ENCODE measurements at regions not wholly inside any gene's neighbourhood (a gene's known extent, or its start where the extent isn't known, plus 50 kb on each side); places are given as distances from the start of the nearest gene placed in this dataset.

- H3K4me1 Mint-ChIP-seq, result no peaks in the 10 kb centered on the region
- TF ChIP-seq, protein P1, sequence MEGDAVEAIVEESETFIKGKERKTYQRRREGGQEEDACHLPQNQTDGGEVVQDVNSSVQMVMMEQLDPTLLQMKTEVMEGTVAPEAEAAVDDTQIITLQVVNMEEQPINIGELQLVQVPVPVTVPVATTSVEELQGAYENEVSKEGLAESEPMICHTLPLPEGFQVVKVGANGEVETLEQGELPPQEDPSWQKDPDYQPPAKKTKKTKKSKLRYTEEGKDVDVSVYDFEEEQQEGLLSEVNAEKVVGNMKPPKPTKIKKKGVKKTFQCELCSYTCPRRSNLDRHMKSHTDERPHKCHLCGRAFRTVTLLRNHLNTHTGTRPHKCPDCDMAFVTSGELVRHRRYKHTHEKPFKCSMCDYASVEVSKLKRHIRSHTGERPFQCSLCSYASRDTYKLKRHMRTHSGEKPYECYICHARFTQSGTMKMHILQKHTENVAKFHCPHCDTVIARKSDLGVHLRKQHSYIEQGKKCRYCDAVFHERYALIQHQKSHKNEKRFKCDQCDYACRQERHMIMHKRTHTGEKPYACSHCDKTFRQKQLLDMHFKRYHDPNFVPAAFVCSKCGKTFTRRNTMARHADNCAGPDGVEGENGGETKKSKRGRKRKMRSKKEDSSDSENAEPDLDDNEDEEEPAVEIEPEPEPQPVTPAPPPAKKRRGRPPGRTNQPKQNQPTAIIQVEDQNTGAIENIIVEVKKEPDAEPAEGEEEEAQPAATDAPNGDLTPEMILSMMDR (IDR thresholded peaks at IDR 0.05), result no peak
- ATAC-seq, result no peak
- intact Hi-C loops (cut with micrococcal nuclease), result no loop called here
- H3K4me3 Mint-ChIP-seq, result no peak overlapping the region
- DNase-seq, result no peak
- Histone ChIP-seq H3K4me1 (ENCODE audit: control insufficient read depth, insufficient read depth, low read length) (no peaks in the 10 kb centered on the region), H3K4me3 (ENCODE audit: low read length) (no peak overlapping the region), H3K36me3 (ENCODE audit: control insufficient read depth, insufficient read depth, low read length) (no peaks in the 10 kb centered on the region), H3K27me3 (ENCODE audit: control insufficient read depth, insufficient read depth, low read length) (no peaks in the 10 kb centered on the region), H3K9me3 (ENCODE audit: control insufficient read depth, insufficient read depth, low read length) (peaks cover 4% of the 10 kb centered on the region), H3K27ac (ENCODE audit: low read length) (no peak overlapping the region)
- no peaks in the 10 kb centered on the region for H3K27me3 Mint-ChIP-seq (ENCODE audit: low read depth in 2 of 2)
- H3K36me3 Mint-ChIP-seq, result peaks cover 8% of the 10 kb centered on the region
- 43% methylated on average over 2 of the region's 2 CpGs for WGBS (ENCODE audit: insufficient coverage)
- no peak overlapping the region for H3K27ac Mint-ChIP-seq
- H3K9me3 Mint-ChIP-seq, result peaks cover 18 to 19% of the 10 kb centered on the region in 2 donors
Measured at GRCh38 chr18:40955351-40955750, 999.7 kb upstream of the PIK3C3 start.

DNA sequence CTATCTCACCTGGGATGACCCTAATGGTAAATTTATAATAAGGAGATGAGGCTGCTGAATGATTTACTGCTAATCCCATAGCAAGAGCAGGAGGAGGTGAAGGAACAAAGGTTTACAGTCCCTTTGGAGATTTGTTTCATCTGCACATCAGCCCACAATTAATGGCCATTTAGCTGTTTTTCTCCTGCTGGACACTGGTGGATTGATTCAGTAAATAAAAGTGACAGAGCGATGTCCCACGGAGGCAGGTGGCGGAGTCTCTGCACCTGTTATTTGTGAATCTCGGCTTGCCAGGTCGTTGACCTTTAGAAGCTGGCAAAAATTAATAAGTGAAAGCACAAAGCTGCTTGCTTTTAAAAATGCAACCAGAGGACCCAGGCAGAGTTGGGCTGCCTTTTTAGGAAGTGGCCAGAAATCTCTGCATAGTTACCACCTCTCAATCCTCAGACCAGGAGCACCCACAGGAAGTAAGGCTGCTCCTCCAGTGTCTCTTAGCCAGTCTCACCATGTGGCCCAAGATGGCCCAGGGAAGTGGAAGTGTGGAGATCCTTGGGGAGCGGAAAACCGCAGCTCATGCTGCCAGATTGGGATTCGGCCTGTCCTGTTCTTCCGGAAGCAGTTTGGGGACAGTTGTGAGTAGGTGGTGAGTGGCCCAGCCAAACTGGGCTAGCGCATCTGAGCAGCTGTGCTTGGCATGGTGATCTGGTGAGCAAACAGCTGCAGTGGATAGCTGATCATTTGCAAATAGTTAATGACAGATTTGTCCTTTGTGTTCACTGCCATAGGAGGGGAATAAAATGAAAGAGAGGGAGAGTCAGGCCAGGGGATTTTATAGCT, 1005.7 kb upstream of the PIK3C3 start:
- Mint-ChIP-seq H3K9me3 (peaks cover 21 to 23% of the 10 kb centered on the region in 2 donors), H3K4me1 (no peaks in the 10 kb centered on the region), H3K4me3 (no peak overlapping the region), H3K27ac (no peak overlapping the region), H3K27me3 (ENCODE audit: low read depth in 2 of 2) (no peaks in the 10 kb centered on the region), H3K36me3 (peaks cover 23% of the 10 kb centered on the region)
- DNase-seq (no peak), ATAC-seq (no peak)
- TF ChIP-seq, protein P1 (IDR thresholded peaks at IDR 0.05), result no peak
- Histone ChIP-seq H3K27ac (ENCODE audit: low read length) (no peak overlapping the region), H3K36me3 (ENCODE audit: control insufficient read depth, insufficient read depth, low read length) (no peaks in the 10 kb centered on the region), H3K27me3 (ENCODE audit: control insufficient read depth, insufficient read depth, low read length) (no peaks in the 10 kb centered on the region), H3K4me3 (ENCODE audit: low read length) (no peak overlapping the region), H3K9me3 (ENCODE audit: control insufficient read depth, insufficient read depth, low read length) (peaks cover 4% of the 10 kb centered on the region), H3K4me1 (ENCODE audit: control insufficient read depth, insufficient read depth, low read length) (no peaks in the 10 kb centered on the region)
- intact Hi-C loops (cut with micrococcal nuclease), result no loop called here
- WGBS (ENCODE audit: insufficient coverage), result 90% methylated on average over 10 of the region's 10 CpGs

DNA sequence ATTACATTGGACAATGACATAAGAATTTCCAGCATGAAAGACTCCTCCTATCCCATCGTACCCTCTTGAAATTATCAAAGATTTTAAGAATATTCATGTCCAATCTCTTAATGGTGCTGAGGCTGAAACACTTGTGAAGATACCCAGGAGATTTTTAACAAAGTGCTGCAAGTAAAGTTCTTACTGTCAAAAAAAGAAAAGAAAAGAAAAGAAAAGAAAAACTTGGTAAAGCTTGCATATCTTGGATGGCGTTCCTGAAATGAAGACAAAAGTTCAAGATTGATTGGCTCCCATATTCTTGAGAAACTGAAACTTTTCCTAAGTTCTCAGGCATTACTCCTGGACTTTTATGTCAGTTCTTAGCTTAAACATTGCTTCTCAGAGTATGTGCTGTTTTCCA, 1010.5 kb upstream of the PIK3C3 start:
- Mint-ChIP-seq H3K36me3 (peaks cover 8% of the 10 kb centered on the region), H3K27ac (no peak overlapping the region), H3K4me3 (no peak overlapping the region), H3K27me3 (ENCODE audit: low read depth in 2 of 2) (no peaks in the 10 kb centered on the region), H3K4me1 (no peaks in the 10 kb centered on the region), H3K9me3 (peaks cover 8 to 17% of the 10 kb centered on the region in 2 donors)
- Histone ChIP-seq H3K9me3 (ENCODE audit: control insufficient read depth, insufficient read depth, low read length) (no peaks in the 10 kb centered on the region), H3K4me3 (ENCODE audit: low read length) (no peak overlapping the region), H3K36me3 (ENCODE audit: control insufficient read depth, insufficient read depth, low read length) (no peaks in the 10 kb centered on the region), H3K27me3 (ENCODE audit: control insufficient read depth, insufficient read depth, low read length) (no peaks in the 10 kb centered on the region), H3K27ac (ENCODE audit: low read length) (no peak overlapping the region), H3K4me1 (ENCODE audit: control insufficient read depth, insufficient read depth, low read length) (no peaks in the 10 kb centered on the region)
- intact Hi-C loops (cut with micrococcal nuclease), result no loop called here
- 76% methylated on average over 1 of the region's 2 CpGs for WGBS (ENCODE audit: insufficient coverage)
- DNase-seq (no peak), ATAC-seq (no peak)
- TF ChIP-seq, protein P1 (IDR thresholded peaks at IDR 0.05), result no peak
